NCI-H524 (cell line): ENCODE measurements at regions not wholly inside any gene's neighbourhood (a gene's known extent, or its start where the extent isn't known, plus 50 kb on each side); places are given as distances from the start of the nearest gene placed in this dataset.
"Not testable (repeated sequence)": the region's sequence is repeated elsewhere in the genome, so short reads cannot be mapped to it uniquely, and the experiment has no call there.

Source experiments
- DNase-seq, 2 experiments: peaks; one replicate each; lab custom pipeline; 2025; lab: John Stamatoyannopoulos, UW

DNA sequence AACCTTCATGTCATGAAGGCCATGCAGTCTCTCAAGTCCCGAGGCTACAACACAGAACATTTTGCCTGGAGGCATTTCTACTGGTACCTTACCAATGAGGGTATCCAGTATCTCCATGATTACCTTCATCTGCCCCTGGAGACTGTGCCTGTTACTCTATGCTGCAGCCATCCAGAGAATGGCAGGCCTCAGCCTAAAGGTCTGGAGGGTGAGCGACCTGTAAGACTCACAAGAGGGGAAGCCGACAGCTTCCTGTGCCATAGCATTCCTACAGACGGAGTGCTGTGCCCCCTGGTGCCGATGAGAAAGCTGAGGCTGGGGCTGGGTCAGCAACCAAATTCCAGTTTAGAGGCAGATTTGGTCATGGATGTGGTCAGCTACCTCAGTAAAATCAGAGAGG is 51.3 kb upstream of the CADPS start:
- no peak for DNase-seq

DNA sequence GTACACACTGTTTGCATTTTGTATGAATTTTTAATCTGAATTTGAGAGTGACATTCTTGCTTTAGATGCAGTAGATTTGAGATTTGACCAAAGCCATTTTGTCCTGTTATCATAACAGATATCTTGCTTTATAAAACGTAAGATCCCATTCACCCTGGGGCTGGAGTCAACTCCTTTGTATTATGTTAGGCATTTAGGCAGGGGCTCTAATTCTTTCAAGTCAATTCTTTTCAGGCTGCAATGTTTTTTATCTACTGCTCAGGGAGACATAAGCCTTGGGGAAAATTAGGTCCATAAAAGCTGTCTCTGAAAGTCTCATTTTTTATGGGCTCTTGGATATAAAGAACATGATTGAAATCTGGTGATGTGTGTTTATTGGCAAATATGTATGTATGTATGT is 53.0 kb upstream of the CADPS start:
- DNase-seq = no peak

DNA sequence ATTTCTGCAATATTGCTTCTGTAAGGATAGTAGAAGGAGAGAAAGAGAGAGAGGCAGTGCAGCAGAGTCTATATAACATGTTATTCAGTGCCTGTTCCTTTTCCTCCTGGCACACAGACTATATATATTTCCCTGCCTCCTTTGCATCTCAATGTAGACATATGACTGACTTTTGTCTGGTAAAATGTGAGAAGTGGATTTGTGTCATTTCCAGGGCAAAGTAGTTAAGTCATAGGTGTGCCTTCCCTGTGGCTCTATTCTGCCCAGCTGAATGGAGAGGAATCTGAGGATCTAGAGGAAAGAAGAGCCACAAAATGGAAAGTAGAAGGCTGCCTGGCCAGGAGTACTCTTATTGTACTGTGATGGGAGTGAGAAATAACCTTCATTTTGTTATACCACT is 54.6 kb upstream of the CADPS start:
- DNase-seq = no peak

DNA sequence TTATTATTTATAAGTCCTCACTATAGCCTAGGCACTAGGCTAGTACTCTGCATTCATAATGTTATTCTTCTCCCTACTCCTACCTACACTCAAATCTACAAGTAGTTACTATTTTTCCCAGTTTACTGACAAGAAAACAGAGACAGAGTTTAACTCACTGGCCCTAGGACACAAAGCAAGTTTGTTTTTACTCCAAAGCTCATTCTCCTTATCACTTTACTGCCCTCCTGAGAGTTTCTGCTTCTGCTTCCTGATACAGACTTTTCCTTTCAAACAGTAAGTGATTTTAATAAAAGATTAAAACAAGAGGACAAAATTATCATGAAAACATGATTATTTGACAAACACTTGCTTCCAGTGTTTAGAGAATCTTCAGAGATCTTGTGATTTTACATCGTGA is 60.6 kb upstream of the CADPS start:
- no peak for DNase-seq

DNA sequence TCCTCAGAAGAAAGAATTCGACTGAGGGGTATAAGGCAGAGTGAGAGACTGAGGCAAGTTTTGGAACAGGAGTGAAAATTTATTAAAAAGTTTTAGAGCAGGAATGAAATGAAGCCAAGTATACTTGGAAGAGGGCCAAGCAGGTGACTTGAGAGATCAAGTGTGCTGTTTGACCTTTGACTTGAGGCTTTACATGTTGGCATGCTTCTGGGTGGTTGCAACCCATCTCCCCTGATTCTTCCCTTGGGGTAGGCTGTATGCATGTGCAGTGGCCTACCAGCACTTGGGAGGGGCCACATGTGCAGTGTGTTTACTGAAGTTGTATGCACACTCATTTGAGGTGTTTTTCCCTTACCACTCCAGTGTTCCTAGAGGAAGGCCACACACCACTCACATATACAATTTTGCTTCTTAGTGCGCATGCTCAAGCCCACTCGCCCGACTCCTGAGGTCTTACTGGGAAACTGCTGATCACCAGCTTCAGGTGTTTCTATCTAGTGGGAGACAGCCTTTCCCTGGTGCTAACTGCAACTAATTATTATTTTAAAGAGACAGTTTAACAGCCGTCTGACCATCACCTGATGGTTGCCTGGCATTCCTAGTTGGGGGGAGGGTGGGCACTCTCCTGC is 61.5 kb upstream of the CADPS start:
- DNase-seq = no peak

DNA sequence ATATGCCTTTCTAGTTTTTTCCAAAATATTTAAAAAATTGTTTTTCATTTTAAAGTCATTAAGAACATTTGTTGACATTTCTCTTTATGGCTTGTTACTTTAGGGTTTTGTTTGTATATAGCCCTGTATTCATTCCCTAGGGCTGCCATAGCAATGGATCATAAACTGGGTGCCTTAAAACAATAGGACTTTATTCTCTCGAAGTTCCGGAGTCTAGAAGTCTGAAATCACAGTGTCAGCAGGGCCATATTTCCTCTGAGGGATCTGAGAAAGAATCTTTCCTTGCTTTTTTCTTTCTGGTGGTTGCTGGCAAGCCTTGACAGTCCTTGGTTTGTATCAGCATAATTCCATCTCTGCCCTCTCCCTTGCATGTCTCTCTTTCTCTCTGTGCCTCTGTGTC is 63.4 kb upstream of the CADPS start:
- DNase-seq = no peak

DNA sequence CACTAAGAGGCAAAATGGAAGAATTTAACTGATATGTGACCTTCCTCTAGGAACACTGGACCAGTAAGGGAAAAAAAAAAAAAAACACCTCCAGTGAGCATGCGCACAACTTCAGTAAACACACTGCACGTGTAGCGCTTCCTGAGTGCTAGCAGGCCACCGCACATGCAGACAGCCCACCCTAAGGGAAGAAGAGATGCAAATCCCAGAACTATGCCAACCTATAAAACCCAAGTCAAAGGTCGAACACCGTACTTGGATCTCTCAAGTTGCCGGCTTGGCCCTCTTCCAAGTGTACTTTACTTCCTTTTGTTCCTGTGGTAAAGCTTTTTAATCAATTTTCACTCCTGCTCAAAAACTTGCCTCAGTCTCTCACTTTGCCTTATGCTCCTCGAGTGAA is 64.5 kb upstream of the CADPS start:
- DNase-seq = no peak

DNA sequence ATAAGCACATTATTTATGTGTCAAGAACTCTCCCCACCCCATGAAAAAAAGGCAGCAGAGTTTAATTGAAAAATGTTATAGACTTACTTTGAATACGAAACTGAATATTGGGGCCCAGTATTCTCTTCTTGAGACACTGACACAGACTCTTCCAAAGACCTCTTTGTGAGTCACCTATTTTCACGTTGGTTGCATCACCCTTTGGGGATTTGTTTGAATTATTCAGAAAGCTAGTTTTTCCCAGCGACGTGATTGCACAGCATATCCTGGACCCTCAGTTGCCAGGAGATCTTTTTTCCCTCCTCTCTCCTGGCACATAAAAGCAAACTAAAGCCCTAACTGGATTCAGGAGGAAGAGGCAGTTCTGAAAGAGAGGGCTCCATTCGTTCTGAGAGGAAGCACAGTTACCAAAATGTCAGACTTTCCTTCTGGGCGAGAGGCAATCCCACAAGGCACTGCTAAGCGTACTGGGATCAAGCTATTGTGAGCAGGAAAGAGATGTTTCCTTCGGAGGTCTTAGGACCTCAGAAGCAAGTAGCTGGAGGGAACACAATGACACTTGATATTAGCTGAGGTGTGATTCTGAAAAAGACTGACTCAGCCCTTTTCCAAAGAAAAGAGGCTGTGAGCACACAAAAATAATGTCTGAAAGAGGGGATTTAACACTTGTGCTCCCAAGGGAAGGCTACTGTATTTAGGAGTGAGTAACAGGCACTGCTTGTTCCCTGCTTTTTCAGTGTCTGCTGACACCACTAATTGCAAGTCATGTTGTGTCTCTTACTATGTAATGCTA is 65.8 kb upstream of the CADPS start:
- DNase-seq = no peak

DNA sequence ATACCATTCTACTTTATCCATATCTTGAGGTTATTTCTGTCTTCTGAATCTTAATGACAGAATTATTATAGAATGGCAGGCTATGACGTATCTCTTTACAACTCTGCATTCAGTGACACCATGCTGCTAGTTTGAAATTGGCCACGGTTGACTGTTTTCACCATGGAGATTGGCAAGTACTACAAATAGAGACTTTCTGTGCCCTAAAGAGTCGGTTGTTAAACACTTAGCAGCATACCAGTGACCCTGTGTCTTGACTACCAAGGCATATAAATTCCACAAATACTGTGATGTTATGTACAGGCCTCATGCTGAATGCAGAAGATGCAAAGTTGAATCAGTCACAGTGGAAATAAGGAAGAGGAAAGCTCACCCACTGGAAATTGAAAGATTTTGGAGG is 67.0 kb upstream of the CADPS start:
- no peak for DNase-seq

DNA sequence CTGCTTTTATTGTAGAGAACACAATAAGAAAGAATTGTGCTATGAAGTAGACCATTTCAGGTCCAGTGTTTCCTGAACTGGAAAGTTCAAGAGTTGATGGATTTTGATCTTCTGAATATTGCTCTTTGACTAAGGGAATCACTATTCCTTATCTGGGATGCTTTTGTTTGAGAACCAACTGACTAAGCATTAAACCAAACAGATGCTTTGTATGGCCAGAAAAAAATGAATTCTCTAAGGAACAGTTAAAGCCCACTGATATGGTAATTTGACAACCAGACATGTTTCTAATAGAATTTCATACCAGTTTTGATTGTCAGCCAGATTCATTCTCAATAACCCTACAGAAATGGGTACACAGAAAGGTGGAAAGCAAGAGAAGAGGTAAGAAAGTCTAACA is 67.5 kb upstream of the CADPS start:
- DNase-seq = no peak

DNA sequence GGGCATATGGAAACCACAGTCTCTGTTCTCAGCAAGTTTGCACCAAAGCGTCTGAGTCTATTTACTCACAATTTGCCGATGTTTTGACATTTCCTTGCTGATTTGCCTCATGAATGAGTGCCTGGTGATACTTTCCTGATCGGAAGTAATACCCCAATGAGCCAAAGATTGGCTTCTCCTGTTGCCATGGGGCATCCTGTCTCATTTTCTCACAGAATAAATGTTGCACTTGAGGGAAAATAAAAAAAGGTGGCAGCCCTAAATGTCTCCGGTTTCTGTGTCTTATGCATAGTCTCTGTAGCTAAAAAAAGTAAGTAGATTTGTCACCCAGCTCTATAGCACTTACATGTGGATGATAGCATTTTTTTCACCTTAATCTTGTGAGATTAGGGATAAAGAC is 73.7 kb upstream of the CADPS start:
- no peak for DNase-seq

DNA sequence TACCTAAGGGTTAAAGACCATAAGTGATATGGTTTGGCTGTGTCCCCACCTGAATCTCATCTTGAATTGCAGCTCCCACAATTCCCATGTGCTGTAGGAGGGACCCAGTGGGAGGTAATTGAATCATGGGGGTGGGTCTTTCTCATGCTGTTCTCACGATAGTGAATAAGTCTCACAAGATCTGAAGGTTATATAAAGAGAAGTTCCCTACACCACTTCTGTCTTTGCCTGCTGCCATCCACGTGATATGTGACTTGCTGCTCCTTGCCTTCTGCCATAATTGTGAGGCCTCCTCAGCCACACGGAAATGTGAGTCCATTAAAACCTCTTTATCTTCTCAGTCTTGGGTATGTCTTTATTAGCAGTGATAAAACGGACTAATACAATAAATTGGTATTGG is 75.0 kb upstream of the CADPS start:
- DNase-seq = no peak

DNA sequence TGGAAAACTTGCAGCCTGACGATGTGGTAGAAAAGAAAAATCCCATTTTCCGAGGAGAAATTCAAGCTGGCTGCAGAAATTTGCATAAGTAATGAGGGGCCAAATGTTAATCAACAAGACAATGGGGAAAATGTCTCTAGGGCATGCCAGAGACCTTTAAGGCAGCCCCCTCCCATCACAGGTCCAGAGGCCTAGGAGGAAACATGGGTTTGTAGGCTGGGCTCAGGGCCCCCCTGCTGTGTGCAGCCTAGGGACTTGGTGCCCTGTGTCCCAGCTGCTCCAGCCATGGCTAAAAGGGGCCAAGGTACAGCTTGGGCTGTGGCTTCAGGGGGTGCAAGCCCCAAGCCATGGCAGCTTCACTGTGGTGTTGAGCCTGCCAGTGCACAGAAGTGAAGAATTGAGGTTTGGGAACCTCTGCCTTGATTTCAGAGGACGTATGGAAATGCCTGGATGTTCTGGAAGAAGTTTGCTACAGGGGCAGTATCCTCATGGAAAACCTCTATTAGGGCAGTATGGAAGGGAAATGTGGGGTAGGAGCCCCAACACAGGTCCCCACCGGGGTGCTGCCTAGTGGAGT is 75.9 kb upstream of the CADPS start:
- DNase-seq = no peak

DNA sequence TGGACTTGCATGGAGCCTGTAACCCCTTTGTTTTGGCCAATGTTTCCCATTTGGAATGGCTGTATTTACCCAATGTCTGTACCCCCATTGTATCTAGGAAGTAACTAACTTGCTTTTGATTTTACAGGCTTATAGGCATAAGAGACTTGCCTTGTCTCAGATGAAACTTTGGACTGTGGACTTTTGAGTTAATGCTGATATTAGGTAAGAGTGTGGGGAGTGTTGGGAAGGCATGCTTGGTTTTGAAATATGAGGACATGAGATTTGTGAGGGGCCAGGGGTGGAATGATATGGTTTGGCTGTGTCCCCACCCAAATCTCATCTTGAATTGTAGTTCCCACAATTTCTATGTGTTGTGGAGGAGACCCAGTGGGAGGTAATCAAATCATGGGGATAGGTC is 76.7 kb upstream of the CADPS start:
- not testable (repeated sequence) for DNase-seq

DNA sequence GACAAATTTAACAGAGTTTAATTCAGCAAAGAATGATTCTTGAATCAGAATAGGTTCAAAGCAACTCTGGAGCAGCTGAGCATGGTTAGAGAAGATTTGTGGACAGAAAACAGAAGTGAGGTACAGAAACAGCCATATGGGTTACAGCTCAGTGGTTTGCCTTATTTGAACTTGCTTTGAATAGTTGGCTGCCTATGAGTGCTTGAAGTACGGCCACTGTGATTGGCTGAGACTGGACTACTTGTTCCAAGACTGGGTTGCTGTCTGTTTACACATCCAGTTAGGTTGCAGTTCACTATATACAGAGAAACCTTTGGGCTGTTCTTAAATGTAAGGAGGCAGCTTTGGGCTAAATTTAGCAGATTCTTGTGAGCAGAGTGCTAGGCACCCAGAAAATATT is 79.4 kb upstream of the CADPS start:
- DNase-seq = no peak

DNA sequence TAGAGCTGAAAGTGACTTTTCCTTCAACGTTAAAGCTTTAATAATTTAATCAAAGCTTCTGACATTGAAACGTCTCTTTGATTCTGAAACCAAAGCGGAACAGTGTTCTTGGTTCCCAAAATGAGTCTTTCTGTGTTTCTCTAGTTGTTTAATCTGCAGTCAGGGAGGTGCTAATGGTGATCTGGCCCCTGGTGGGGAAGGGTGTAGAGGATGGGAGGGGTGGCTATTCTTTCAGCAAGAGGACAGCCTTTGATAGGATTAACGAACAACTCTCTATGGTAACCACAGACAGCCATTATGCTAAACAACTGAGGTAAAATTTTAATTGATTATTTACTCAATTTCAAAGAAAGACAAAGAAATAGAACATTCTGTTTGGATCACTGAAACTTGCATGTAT is 79.9 kb upstream of the CADPS start:
- DNase-seq = no peak

DNA sequence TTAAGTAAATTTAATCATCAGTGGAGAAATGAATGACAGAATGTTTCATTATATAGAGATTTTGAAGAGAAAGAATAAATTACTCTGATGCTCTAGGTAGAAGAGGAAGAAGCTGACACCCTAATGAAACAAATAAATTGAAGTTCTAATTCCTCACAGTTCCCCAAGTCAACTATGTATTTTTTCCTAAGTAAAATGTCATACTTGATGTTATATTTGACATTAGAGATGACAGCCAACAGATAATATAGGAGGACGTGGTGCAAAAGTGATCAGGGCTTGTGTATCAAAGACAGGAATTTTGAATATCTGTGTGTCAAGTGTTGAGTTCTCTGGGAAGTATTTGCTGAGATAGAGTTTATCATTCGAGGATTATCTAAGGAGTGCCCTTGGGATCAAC is 81.2 kb upstream of the CADPS start:
- DNase-seq = no peak

DNA sequence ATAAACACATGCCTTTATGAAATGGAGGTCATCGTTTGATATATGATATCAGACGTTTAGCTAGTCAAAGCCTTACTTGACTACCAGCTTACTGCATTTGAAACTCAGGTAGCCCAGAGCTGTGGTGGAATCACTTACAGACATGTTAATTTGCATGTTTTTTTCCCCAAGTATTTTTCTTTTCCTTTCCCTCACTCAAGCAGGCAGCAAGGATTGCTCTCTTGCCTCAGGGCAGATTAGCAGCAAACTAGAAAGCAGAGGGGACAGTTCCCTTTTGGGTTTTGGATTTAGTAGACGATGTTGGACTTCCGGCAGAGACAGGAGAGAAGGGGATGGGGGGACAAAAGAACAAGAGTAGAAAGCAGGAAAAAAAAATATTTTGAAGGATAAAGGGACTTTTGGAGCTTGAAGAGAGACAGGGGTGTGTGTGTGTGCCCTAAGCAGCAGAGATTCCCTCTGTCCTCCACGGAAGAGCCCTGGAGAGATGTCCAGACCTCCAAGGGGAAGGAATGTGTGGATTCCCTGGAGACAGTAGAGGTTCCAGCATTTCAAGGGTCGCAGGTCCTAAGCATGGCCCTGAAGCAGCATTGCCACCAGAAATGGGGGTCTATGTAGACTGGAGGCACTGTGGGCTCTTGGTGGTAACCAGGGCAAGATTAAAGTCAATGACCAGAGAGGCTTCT is 86.8 kb upstream of the CADPS start:
- DNase-seq = no peak

DNA sequence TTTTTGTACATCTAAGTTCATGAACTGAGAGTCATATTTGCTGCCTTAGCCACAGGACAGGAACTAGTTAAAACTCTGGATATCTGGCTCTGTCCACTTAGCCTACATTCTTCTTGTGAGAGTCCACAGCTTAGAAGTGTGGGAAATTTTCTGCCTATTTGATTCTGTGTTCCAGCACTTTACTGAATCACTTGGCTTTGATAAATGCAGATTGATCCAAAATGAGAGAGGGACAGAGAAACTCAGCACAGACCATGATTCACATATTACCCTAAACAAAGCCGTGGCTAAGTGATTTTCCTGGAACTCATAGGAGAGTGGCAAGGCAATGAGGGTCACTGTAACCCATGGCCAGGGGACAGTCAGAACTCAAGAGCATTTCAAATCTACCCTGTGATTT is 87.5 kb upstream of the CADPS start:
- no peak for DNase-seq

DNA sequence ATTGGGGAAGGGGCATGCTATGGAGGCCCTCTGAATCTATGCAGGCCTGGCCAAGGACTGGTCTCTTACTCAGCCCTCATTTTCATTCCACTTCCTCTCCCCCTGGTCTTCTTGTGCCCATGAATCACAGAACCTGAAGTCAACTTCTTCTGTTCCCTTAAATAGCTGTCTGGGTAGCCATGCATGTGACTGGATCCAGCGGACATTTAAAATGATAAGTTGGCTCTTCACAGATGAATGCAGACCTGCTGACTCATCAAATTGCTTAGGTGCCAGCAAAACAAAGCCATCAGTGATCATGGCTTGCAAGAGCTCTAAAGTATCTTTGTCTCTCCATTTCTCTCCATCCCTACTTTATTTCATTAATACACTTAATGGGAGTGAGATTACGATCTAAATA is 90.1 kb upstream of the CADPS start:
- DNase-seq = no peak

DNA sequence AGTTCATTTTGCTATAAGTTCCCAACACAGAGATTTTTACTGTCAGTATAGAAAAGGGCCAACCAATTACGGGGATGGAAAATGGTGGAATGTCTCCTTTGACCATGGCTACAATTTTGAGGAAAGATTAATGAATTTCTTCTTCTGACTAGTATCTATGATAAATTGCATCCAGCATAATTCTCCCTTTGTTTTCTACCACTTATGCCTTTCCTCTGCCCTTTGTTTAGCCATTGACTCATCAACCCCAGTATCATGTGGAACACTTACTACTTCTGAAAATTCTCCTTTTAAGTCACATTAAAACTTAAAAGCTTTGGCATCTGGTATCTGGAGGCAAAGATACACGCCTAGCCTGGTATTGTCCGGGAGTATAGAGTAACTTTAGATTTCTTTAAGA is 92.9 kb upstream of the CADPS start:
- no peak for DNase-seq

DNA sequence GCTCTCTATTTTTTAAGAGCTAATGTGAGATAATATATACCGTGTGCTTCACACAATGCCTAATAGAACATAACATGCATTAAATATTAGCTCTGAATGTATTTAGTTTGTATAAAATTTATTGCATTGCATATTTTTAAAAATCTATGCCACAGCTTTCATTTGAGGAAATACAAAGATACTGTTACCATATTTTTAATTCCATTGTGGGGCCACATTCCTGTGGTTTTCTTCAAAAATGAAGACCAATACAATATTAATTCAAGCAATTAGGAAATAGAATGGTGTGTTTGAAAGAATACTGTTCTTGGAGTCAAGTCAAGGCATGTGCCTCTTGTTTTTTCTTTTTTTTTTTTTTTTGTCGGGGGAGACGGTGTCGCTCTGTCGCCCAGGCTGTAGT is 95.4 kb upstream of the CADPS start:
- DNase-seq = no peak

DNA sequence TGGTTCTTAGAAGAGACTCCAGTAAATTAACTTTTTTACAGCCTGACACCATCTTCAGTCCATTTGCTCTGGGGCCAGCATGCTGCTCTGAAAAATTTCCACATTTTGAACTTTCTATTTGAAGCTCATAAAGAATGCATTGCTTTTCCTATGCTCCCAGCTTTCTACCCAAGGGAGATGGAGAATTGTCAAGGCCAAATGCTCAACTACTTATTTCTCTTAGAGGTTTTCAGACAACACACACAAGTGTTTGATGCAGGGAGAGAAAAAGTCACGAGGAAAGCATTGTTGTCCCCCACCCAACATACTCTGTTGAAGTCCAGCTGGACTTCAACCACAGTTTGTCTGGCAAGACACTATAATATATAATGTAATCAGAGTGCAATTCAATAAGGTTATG is 100.3 kb upstream of the CADPS start:
- no peak for DNase-seq
